Transverse colon (tissue), 4 donors: ENCODE measurements at regions not wholly inside any gene's neighbourhood (a gene's known extent, or its start where the extent isn't known, plus 50 kb on each side); places are given as distances from the start of the nearest gene placed in this dataset.

Experiments
- DNase-seq: peaks from one replicate; pipeline ENCODE4 v3.0.0-alpha.2; 2019
- H3K27ac ChIP-seq, 4 donors: fragments of 200-600 bp; sonication (generic); 2 replicates each; pipeline ENCODE4 v1.5.1; 2016 to 2018; ENCODE audit warnings: inconsistent platforms in 4 of 4
- H3K27me3 ChIP-seq: fragments of 200-600 bp; sonication (generic); 2 replicates; pipeline ENCODE4 v1.5.1; 2017; ENCODE audit warnings: inconsistent platforms
- H3K36me3 ChIP-seq, 4 donors: fragments of 200-600 bp; sonication (generic); 2 replicates each; pipeline ENCODE4 v1.5.1; 2017 to 2019; ENCODE audit warnings: inconsistent platforms in 4 of 4
- H3K4me1 ChIP-seq, 4 donors: fragments of 200-600 bp; sonication (generic); 2 replicates each; pipeline ENCODE4 v1.5.1; 2017 to 2020; ENCODE audit warnings: inconsistent platforms in 4 of 4
- H3K4me3 ChIP-seq, 4 donors: fragments of 200-600 bp; sonication (generic); 1 replicate in 1 of 4; 2 replicates in 3 of 4; pipeline versions ENCODE4 v1.5.1 to v1.6.1; 2017 to 2019; ENCODE audit warnings: inconsistent platforms in 4 of 4
- H3K9me3 ChIP-seq, 2 donors: fragments of 200-600 bp; sonication (generic); 2 replicates each; pipeline ENCODE4 v1.5.1; 2017 to 2019; ENCODE audit warnings: inconsistent platforms in 2 of 2
- CTCF ChIP-seq, 5 experiments: fragments of 200-600 bp in 3 of 5; fragments of 450-650 bp in 2 of 5; sonication (generic) in 3 of 5; IDR thresholded peaks; 1 replicate in 2 of 5; 2 replicates in 3 of 5; pipeline ENCODE4 v1.5.1; 2016 to 2017; ENCODE audit warnings: antibody characterized with exemption in 5 of 5, inconsistent platforms in 3 of 5, mild to moderate bottlenecking in 2 of 5, moderate library complexity in 1 of 5
- EP300 ChIP-seq: sonication (generic); formaldehyde crosslinking; IDR thresholded peaks from one replicate; pipeline ENCODE4 v1.6.1; 2017; ENCODE audit warnings: antibody characterized with exemption, low read depth
- POLR2A ChIP-seq: fragments of 450-650 bp; IDR thresholded peaks from one replicate; pipeline ENCODE4 v1.6.1; 2016; ENCODE audit warnings: antibody characterized with exemption, mild to moderate bottlenecking, moderate library complexity
- POLR2AphosphoS5 ChIP-seq, 3 donors: sonication (generic); formaldehyde crosslinking; IDR thresholded peaks; one replicate each; pipeline ENCODE4 v1.6.1; 2016; ENCODE audit warnings: antibody characterized with exemption in 3 of 3
- WGBS, 2 donors: methylation state at CpG; one replicate each; pipeline ENCODE4 v1.1.5; 2018; ENCODE audit warnings: low coverage in 1 of 2; 5-methylcytosine and 5-hydroxymethylcytosine counted together
- in situ Hi-C, 4 donors: fragments of 200-750 bp; cut with MboI; loops; one replicate each; pipeline versions ENCODE4 v1.15.0 to v1.15.1; 2017; ENCODE audit warnings: low sequenced_read_pairs in 3 of 4, low pct_ligation_motif_present in 1 of 4, low pct_unique_long_range_greater_than_20kb in 1 of 4
- intact Hi-C: fragments of 100-400 bp; cut with DNase I; formaldehyde crosslinking; loops from one replicate; pipeline ENCODE4 v1.15.1; 2023; ENCODE audit warnings: low total_unique reads

GRCh38 chr12:24143928-24144327, 194.5 kb upstream of the SOX5 start:
- H3K36me3 ChIP-seq, result no peaks in the 10 kb centered on the region
- no peak overlapping the region for H3K4me3 ChIP-seq
- H3K27me3 ChIP-seq, result no peaks in the 10 kb centered on the region
- in situ Hi-C loops, result no loop called here
- TF ChIP-seq CTCF (IDR thresholded peaks at IDR 0.05) (no peak), POLR2A (no peak), EP300 (no peak), POLR2AphosphoS5 (IDR thresholded peaks at IDR 0.05) (no peak)
- H3K9me3 ChIP-seq, result no peaks in the 10 kb centered on the region
- no peaks in the 10 kb centered on the region for H3K4me1 ChIP-seq
- intact Hi-C loops, result no loop called here
- no peak overlapping the region for H3K27ac ChIP-seq
- DNase-seq, result no peak

- Histone ChIP-seq H3K4me1 (no peaks in the 10 kb centered on the region), H3K27ac (no peak overlapping the region), H3K9me3 (no peaks in the 10 kb centered on the region), H3K27me3 (no peaks in the 10 kb centered on the region), H3K4me3 (no peak overlapping the region), H3K36me3 (no peaks in the 10 kb centered on the region)
- intact Hi-C loops, result no loop called here
- 79 to 83% methylated on average over 8 to 9 of the region's 9 CpGs for WGBS, 2 donors
- DNase-seq, result no peak
- in situ Hi-C loops, result no loop called here
- TF ChIP-seq POLR2A, result no peak
Measured at GRCh38 chr12:24139035-24139434, 189.6 kb upstream of the SOX5 start.

GRCh38 chr12:24138041-24138440, 188.6 kb upstream of the SOX5 start:
- intact Hi-C loops (no loop called here), in situ Hi-C loops (no loop called here)
- H3K27ac ChIP-seq, result no peak overlapping the region
- H3K4me1 ChIP-seq, result no peaks in the 10 kb centered on the region
- no peaks in the 10 kb centered on the region for H3K9me3 ChIP-seq
- no peaks in the 10 kb centered on the region for H3K27me3 ChIP-seq
- no peak for TF ChIP-seq POLR2A
- TF ChIP-seq CTCF (IDR thresholded peaks at IDR 0.05), result no peak
- TF ChIP-seq EP300, result no peak
- no peak for TF ChIP-seq POLR2AphosphoS5 (IDR thresholded peaks at IDR 0.05)
- no peaks in the 10 kb centered on the region for H3K36me3 ChIP-seq
- no peak for DNase-seq
- 59 to 60% methylated on average over 6 of the region's 6 CpGs for WGBS, 2 donors
- H3K4me3 ChIP-seq, result no peak overlapping the region

- no peak overlapping the region for H3K27ac ChIP-seq
- TF ChIP-seq POLR2A, result no peak
- no peak for TF ChIP-seq CTCF (IDR thresholded peaks at IDR 0.05)
- intact Hi-C loops (no loop called here), in situ Hi-C loops (no loop called here)
- H3K9me3 ChIP-seq, result no peaks in the 10 kb centered on the region
- H3K36me3 ChIP-seq, result no peaks in the 10 kb centered on the region
- H3K4me3 ChIP-seq, result no peak overlapping the region
- WGBS, 2 donors, result 54 to 71% methylated on average over 5 of the region's 5 CpGs
- H3K4me1 ChIP-seq, result no peaks in the 10 kb centered on the region
- DNase-seq, result no peak
- no peaks in the 10 kb centered on the region for H3K27me3 ChIP-seq
Measured at GRCh38 chr12:24135158-24135850, 185.8 kb upstream of the SOX5 start.

GRCh38 chr12:24134092-24134491, 184.6 kb upstream of the SOX5 start:
- DNase-seq, result no peak

More at GRCh38 chr12:24134092-24134491, 184.6 kb upstream of the SOX5 start:
- Histone ChIP-seq H3K9me3 (no peaks in the 10 kb centered on the region), H3K27me3 (no peaks in the 10 kb centered on the region), H3K27ac (no peak overlapping the region), H3K4me3 (no peak overlapping the region), H3K4me1 (no peaks in the 10 kb centered on the region), H3K36me3 (no peaks in the 10 kb centered on the region)
- TF ChIP-seq POLR2A, result no peak
- no peak for TF ChIP-seq CTCF (IDR thresholded peaks at IDR 0.05)
- no peak for TF ChIP-seq EP300
- no peak for TF ChIP-seq POLR2AphosphoS5 (IDR thresholded peaks at IDR 0.05)
- intact Hi-C loops (no loop called here), in situ Hi-C loops (no loop called here)
